HCT116 (cell line): ENCODE measurements at regions not wholly inside any gene's neighbourhood (a gene's known extent, or its start where the extent isn't known, plus 50 kb on each side); places are given as distances from the start of the nearest gene placed in this dataset.

Experiments
- CTCF ChIP-seq, 3 experiments: fragments of 200-600 bp in 1 of 3; sonication (generic) in 1 of 3; IDR thresholded peaks in 2 of 3; conservative IDR thresholded peaks in 1 of 3; 2 replicates each; pipeline ENCODE4 v1.5.1; 2012 to 2017; ENCODE audit warnings: low read depth in 2 of 3, low read length in 2 of 3, antibody characterized with exemption in 1 of 3, borderline replicate concordance in 1 of 3, control low read depth in 1 of 3, mild to moderate bottlenecking in 1 of 3, mixed read lengths in 1 of 3, mixed run types in 1 of 3, moderate library complexity in 1 of 3; ENCODE audit not compliant: insufficient read depth in 1 of 3
- YY1 ChIP-seq: IDR thresholded peaks from 2 replicates; pipeline ENCODE4 v1.6.1; 2011; ENCODE audit warnings: low read length, low read depth, moderate library complexity, mild to moderate bottlenecking; ENCODE audit not compliant: insufficient replicate concordance; ENCODE audit errors: extremely low read depth

DNA sequence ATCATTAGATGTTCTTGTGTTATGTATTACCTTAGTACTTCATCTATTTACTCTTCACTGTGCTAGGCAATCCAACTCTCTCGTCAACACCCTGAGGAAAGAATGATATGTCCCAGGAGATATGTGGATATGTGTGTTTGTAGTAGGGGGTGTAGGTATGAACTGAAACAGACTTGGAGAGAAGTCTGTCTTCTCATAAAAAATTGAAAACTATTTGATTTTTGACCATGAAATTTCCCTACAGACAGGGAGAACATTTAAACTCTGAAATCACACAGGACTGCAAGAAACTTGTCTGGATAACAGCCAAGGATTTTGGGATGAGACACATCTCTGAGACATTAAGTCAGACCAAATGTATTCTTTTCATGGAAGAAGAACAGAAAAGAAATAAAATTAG, 967.0 kb upstream of the FAT3 start:
- TF ChIP-seq YY1 (no peak), CTCF (IDR thresholded peaks at IDR 0.05 in 2 of 3, conservative IDR thresholded peaks at IDR 0.05 in 1 of 3; ENCODE audit: borderline replicate concordance in 1 of 3, insufficient read depth in 1 of 3, low read depth in 2 of 3, low read length in 2 of 3) (no peak)
